SJCRH30 (cell line): ENCODE measurements at regions not wholly inside any gene's neighbourhood (a gene's known extent, or its start where the extent isn't known, plus 50 kb on each side); places are given as distances from the start of the nearest gene placed in this dataset.

Experiments used
- DNase-seq, 2 experiments: peaks; one replicate each; pipeline ENCODE4 v3.0.0-alpha.2; 2015 to 2020
- H3K27ac ChIP-seq: fragments of 250-450 bp; sonication (Bioruptor Pico); 2 replicates; pipeline ENCODE4 v1.5.1; 2020; ENCODE audit warnings: mild to moderate bottlenecking, moderate library complexity
- H3K27me3 ChIP-seq: fragments of 250-450 bp; sonication (Bioruptor Pico); 2 replicates; pipeline ENCODE4 v1.5.1; 2020; ENCODE audit warnings: mild to moderate bottlenecking, moderate library complexity
- H3K36me3 ChIP-seq: fragments of 250-450 bp; sonication (Bioruptor Pico); 2 replicates; pipeline ENCODE4 v1.5.1; 2020; ENCODE audit warnings: mild to moderate bottlenecking, moderate library complexity
- H3K4me1 ChIP-seq: fragments of 250-450 bp; sonication (Bioruptor Pico); 2 replicates; pipeline ENCODE4 v1.5.1; 2020; ENCODE audit warnings: mild to moderate bottlenecking, moderate library complexity
- H3K4me3 ChIP-seq: fragments of 250-450 bp; sonication (Bioruptor Pico); 2 replicates; pipeline ENCODE4 v1.5.1; 2020; ENCODE audit warnings: mild to moderate bottlenecking, moderate library complexity
- H3K9me3 ChIP-seq: fragments of 250-450 bp; sonication (Bioruptor Pico); replicated peaks from 2 replicates; pipeline ENCODE4 v1.5.1; 2020; ENCODE audit warnings: mild to moderate bottlenecking, moderate library complexity

- Histone ChIP-seq H3K27ac (no peak overlapping the region), H3K4me1 (no peaks in the 10 kb centered on the region), H3K36me3 (no peaks in the 10 kb centered on the region), H3K9me3 (no peaks in the 10 kb centered on the region), H3K27me3 (no peaks in the 10 kb centered on the region), H3K4me3 (no peak overlapping the region)
- no peak for DNase-seq
Observed at GRCh38 chr2:117684919-117685318, 129.6 kb upstream of the DDX18 start.

DNA sequence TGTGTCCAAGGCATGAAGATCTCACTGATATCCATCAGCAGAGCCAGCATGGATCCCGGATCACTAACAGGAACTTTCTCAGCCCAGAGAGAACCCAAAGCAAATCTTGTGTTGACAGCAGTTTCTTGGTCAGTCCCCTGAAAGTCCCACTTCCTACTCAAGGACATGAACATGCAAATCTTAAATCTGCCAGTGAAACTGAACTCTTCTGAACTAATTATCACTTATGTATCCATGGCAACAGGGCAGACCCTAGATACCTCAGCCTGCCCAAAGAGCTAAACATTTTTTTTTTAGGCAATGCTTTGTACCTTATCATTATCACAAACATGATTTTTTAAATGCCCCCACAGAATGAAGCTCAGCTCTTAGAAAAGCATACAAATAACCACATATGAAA lies 127.8 kb upstream of the DDX18 start:
- no peaks in the 10 kb centered on the region for H3K27me3 ChIP-seq
- H3K36me3 ChIP-seq: no peaks in the 10 kb centered on the region
- no peak overlapping the region for H3K27ac ChIP-seq
- H3K9me3 ChIP-seq: no peaks in the 10 kb centered on the region
- no peak overlapping the region for H3K4me3 ChIP-seq
- no peaks in the 10 kb centered on the region for H3K4me1 ChIP-seq
- DNase-seq: no peak

GRCh38 chr2:117691595-117691994 lies 122.9 kb upstream of the DDX18 start:
- Histone ChIP-seq H3K27me3 (no peaks in the 10 kb centered on the region), H3K4me1 (no peaks in the 10 kb centered on the region), H3K9me3 (no peaks in the 10 kb centered on the region), H3K27ac (no peak overlapping the region), H3K4me3 (no peak overlapping the region), H3K36me3 (no peaks in the 10 kb centered on the region)
- no peak for DNase-seq

GRCh38 chr2:117692001-117692763 lies 122.3 kb upstream of the DDX18 start:
- Histone ChIP-seq H3K36me3 (no peaks in the 10 kb centered on the region), H3K27me3 (no peaks in the 10 kb centered on the region), H3K4me3 (no peak overlapping the region), H3K9me3 (no peaks in the 10 kb centered on the region), H3K27ac (no peak overlapping the region), H3K4me1 (no peaks in the 10 kb centered on the region)
- DNase-seq: no peak

- no peaks in the 10 kb centered on the region for H3K36me3 ChIP-seq
- no peak for DNase-seq
Observed at GRCh38 chr2:117693154-117693553, 121.3 kb upstream of the DDX18 start.

GRCh38 chr2:117693651-117694050 lies 120.8 kb upstream of the DDX18 start:
- Histone ChIP-seq H3K27me3 (no peaks in the 10 kb centered on the region), H3K36me3 (no peaks in the 10 kb centered on the region), H3K9me3 (no peaks in the 10 kb centered on the region), H3K27ac (no peak overlapping the region), H3K4me1 (no peaks in the 10 kb centered on the region), H3K4me3 (no peak overlapping the region)
- no peak for DNase-seq

More at GRCh38 chr2:117693154-117693553, 121.3 kb upstream of the DDX18 start:
- Histone ChIP-seq H3K4me1 (no peaks in the 10 kb centered on the region), H3K27me3 (no peaks in the 10 kb centered on the region), H3K27ac (no peak overlapping the region), H3K9me3 (no peaks in the 10 kb centered on the region), H3K4me3 (no peak overlapping the region)

- Histone ChIP-seq H3K4me3 (no peak overlapping the region), H3K36me3 (no peaks in the 10 kb centered on the region), H3K27me3 (no peaks in the 10 kb centered on the region; the same call in 1 of the 2 replicates), H3K4me1 (no peaks in the 10 kb centered on the region), H3K27ac (no peak overlapping the region), H3K9me3 (no peaks in the 10 kb centered on the region)
- DNase-seq: no peak
Observed at GRCh38 chr2:117698287-117698686, 116.2 kb upstream of the DDX18 start.

- no peak for DNase-seq
- Histone ChIP-seq H3K27me3 (no peaks in the 10 kb centered on the region; the same call in 1 of the 2 replicates), H3K9me3 (no peaks in the 10 kb centered on the region)
Observed at GRCh38 chr2:117698819-117699218, 115.7 kb upstream of the DDX18 start.

DNA sequence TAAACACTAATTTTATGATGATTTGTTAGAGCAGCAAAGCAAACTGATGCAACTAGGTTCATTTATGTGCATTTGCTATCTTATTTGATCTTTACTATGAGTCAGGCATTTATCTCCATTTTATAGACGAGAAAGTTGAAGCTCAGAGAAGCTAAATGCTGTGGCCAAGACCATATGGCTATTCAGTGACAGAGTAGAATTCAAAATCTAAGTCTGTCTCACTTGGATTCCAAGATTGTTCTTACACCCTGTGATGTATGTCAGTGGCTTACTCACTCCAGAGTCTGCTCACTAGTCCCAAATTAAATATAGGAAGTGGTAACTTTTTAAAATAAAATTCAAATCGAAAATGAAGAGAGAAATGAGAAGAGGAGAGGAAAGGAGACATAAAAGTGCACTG lies 114.0 kb upstream of the DDX18 start:
- Histone ChIP-seq H3K9me3 (no peaks in the 10 kb centered on the region), H3K27ac (no peak overlapping the region), H3K36me3 (no peaks in the 10 kb centered on the region), H3K4me3 (no peak overlapping the region), H3K4me1 (no peaks in the 10 kb centered on the region), H3K27me3 (no peaks in the 10 kb centered on the region; the same call in 1 of the 2 replicates)
- DNase-seq: no peak

More at GRCh38 chr2:117698819-117699218, 115.7 kb upstream of the DDX18 start:
- H3K4me1 ChIP-seq: no peaks in the 10 kb centered on the region
- no peaks in the 10 kb centered on the region for H3K36me3 ChIP-seq
- H3K27ac ChIP-seq: no peak overlapping the region
- H3K4me3 ChIP-seq: no peak overlapping the region

- no peaks in the 10 kb centered on the region for H3K36me3 ChIP-seq
- no peak overlapping the region for H3K27ac ChIP-seq
- no peaks in the 10 kb centered on the region for H3K4me1 ChIP-seq
- DNase-seq: no peak
- no peaks in the 10 kb centered on the region for H3K9me3 ChIP-seq
- H3K27me3 ChIP-seq: no peaks in the 10 kb centered on the region; the same call in 1 of the 2 replicates
- H3K4me3 ChIP-seq: no peak overlapping the region
Observed at GRCh38 chr2:117701365-117701764, 113.1 kb upstream of the DDX18 start.

GRCh38 chr2:117702098-117702497 lies 112.4 kb upstream of the DDX18 start:
- Histone ChIP-seq H3K27me3 (no peaks in the 10 kb centered on the region; the same call in 1 of the 2 replicates), H3K36me3 (no peaks in the 10 kb centered on the region), H3K4me3 (no peak overlapping the region), H3K27ac (no peak overlapping the region), H3K9me3 (no peaks in the 10 kb centered on the region), H3K4me1 (no peaks in the 10 kb centered on the region)
- DNase-seq: no peak

- Histone ChIP-seq H3K4me3 (no peak overlapping the region), H3K27me3 (no peaks in the 10 kb centered on the region; the same call in 1 of the 2 replicates), H3K4me1 (no peaks in the 10 kb centered on the region), H3K27ac (no peak overlapping the region), H3K9me3 (no peaks in the 10 kb centered on the region), H3K36me3 (no peaks in the 10 kb centered on the region)
- DNase-seq: no peak
Observed at GRCh38 chr2:117703858-117704257, 110.6 kb upstream of the DDX18 start.

GRCh38 chr2:117704818-117705217 lies 109.7 kb upstream of the DDX18 start:
- H3K9me3 ChIP-seq: no peaks in the 10 kb centered on the region
- DNase-seq: no peak
- H3K36me3 ChIP-seq: no peaks in the 10 kb centered on the region
- no peak overlapping the region for H3K27ac ChIP-seq
- no peaks in the 10 kb centered on the region for H3K4me1 ChIP-seq
- H3K27me3 ChIP-seq: no peaks in the 10 kb centered on the region; the same call in 1 of the 2 replicates
- no peak overlapping the region for H3K4me3 ChIP-seq

DNA sequence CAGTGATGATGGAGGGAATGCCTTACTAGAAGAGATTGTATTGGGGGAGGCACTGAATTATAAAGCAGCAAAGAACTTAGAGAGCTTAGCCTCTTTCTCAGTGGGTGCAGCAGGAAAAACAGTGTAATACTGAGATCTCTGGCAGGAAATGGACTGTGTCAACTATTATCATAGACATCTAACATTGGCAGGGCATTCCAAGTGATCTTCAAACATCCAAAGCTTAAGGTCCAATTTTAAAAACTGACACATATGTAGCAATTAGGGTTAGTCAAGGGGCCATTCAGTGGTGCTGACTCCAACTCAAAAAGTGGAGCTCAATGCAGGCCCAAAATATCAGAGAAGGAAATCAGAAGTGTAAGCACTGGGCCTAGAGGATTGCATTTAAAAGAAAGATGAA lies 106.6 kb upstream of the DDX18 start:
- Histone ChIP-seq H3K4me3 (no peak overlapping the region), H3K27me3 (no peaks in the 10 kb centered on the region), H3K27ac (no peak overlapping the region), H3K9me3 (no peaks in the 10 kb centered on the region), H3K4me1 (no peaks in the 10 kb centered on the region), H3K36me3 (no peaks in the 10 kb centered on the region)
- DNase-seq: no peak

GRCh38 chr2:117712684-117713083 lies 101.8 kb upstream of the DDX18 start:
- Histone ChIP-seq H3K9me3 (no peaks in the 10 kb centered on the region), H3K36me3 (no peaks in the 10 kb centered on the region), H3K4me1 (no peaks in the 10 kb centered on the region), H3K27me3 (peaks cover 4% of the 10 kb centered on the region; the same call in 1 of the 2 replicates), H3K27ac (no peak overlapping the region), H3K4me3 (no peak overlapping the region)
- no peak for DNase-seq

- Histone ChIP-seq H3K9me3 (no peaks in the 10 kb centered on the region), H3K36me3 (no peaks in the 10 kb centered on the region), H3K4me3 (no peak overlapping the region), H3K4me1 (no peaks in the 10 kb centered on the region), H3K27me3 (peaks cover 12% of the 10 kb centered on the region; the same call in 1 of the 2 replicates), H3K27ac (no peak overlapping the region)
- DNase-seq: no peak
Observed at GRCh38 chr2:117714110-117714509, 100.4 kb upstream of the DDX18 start.
